SU-DHL-6 (cell line): ENCODE measurements at regions not wholly inside any gene's neighbourhood (a gene's known extent, or its start where the extent isn't known, plus 50 kb on each side); places are given as distances from the start of the nearest gene placed in this dataset.

Source experiments
- H2AFZ ChIP-seq: fragments of 200-600 bp; sonication (generic); 2 replicates; pipeline ENCODE4 v1.6.1; 2014; ENCODE audit warnings: low read depth, mild to moderate bottlenecking, moderate library complexity, mixed read lengths, antibody characterized with exemption, low read length; ENCODE audit not compliant: severe bottlenecking
- H3F3A ChIP-seq: fragments of 200-600 bp; shearing (Covaris generic); 2 replicates; pipeline ENCODE4 v1.6.0; 2016; ENCODE audit warnings: antibody characterized with exemption, mild to moderate bottlenecking; ENCODE audit not compliant: insufficient read depth
- H3K27ac ChIP-seq: fragments of 200-600 bp; sonication (generic); 2 replicates; pipeline ENCODE4 v1.5.1; 2016; ENCODE audit warnings: low read depth, mild to moderate bottlenecking, low read length, moderate library complexity, mixed read lengths
- H3K27me3 ChIP-seq: fragments of 200-600 bp; sonication (generic), shearing (Covaris generic); 2 replicates; pipeline ENCODE4 v1.6.0; 2014; ENCODE audit warnings: mild to moderate bottlenecking, low read length
- H3K36me3 ChIP-seq: fragments of 200-600 bp; sonication (generic); 2 replicates; pipeline ENCODE4 v1.6.1; 2014; ENCODE audit warnings: mild to moderate bottlenecking, low read length, mixed read lengths
- H3K4me2 ChIP-seq: fragments of 300-600, 200-600 bp; shearing (Covaris generic), sonication (generic); 2 replicates; pipeline ENCODE4 v1.6.0; 2014; ENCODE audit warnings: low read length, low read depth, mild to moderate bottlenecking; ENCODE audit not compliant: poor library complexity, severe bottlenecking
- H3K4me3 ChIP-seq: fragments of 200-600 bp; sonication (generic); 2 replicates; pipeline ENCODE4 v1.5.1; 2014; ENCODE audit warnings: antibody characterized with exemption, low read length, mild to moderate bottlenecking, mixed read lengths; ENCODE audit not compliant: insufficient read depth, poor library complexity, severe bottlenecking
- H3K79me2 ChIP-seq: fragments of 200-600 bp; sonication (generic); 2 replicates; pipeline ENCODE4 v1.6.1; 2014; ENCODE audit warnings: mild to moderate bottlenecking, low read length, moderate library complexity; ENCODE audit not compliant: insufficient read depth
- H3K9ac ChIP-seq: fragments of 200-600 bp; sonication (generic); 2 replicates; pipeline ENCODE4 v1.7.0; 2014; ENCODE audit warnings: mild to moderate bottlenecking, low read length
- H3K9me2 ChIP-seq: fragments of 200-600 bp; sonication (generic); replicated peaks from 2 replicates; pipeline ENCODE4 v1.6.1; 2014; ENCODE audit warnings: low read length; ENCODE audit not compliant: insufficient read depth
- H3K9me3 ChIP-seq: fragments of 200-600 bp; sonication (generic); 2 replicates; pipeline ENCODE4 v1.6.1; 2014; ENCODE audit warnings: low read length, mixed read lengths; ENCODE audit not compliant: insufficient read depth
- H4K20me1 ChIP-seq: fragments of 200-600 bp; sonication (generic); 2 replicates; pipeline ENCODE4 v1.6.1; 2014; ENCODE audit warnings: low read depth, mild to moderate bottlenecking, antibody characterized with exemption, low read length, moderate library complexity, mixed read lengths
- CTCF ChIP-seq: fragments of 200-600 bp; sonication (generic); IDR thresholded peaks from one replicate; pipeline ENCODE4 v1.5.1; 2017; ENCODE audit warnings: antibody characterized with exemption, mild to moderate bottlenecking, low read length, moderate library complexity; ENCODE audit not compliant: insufficient read depth, poor library complexity, severe bottlenecking
- EZH2phosphoT487 ChIP-seq: fragments of 200-600 bp; sonication (generic), shearing (Covaris generic); conservative IDR thresholded peaks from 2 replicates; pipeline ENCODE4 v1.6.1; 2018; ENCODE audit warnings: mild to moderate bottlenecking, antibody characterized with exemption, low read length, moderate library complexity, mixed read lengths

- no peak overlapping the region for H3K4me3 ChIP-seq
- H3K9ac ChIP-seq: no peak overlapping the region
- no peak overlapping the region for H3K27ac ChIP-seq
- no peaks in the 10 kb centered on the region for H3K79me2 ChIP-seq
- H3K9me3 ChIP-seq: no peaks in the 10 kb centered on the region
- no peaks in the 10 kb centered on the region for H3K27me3 ChIP-seq
- no peaks in the 10 kb centered on the region for H3F3A ChIP-seq
- no peak overlapping the region for H3K4me2 ChIP-seq
- H3K36me3 ChIP-seq: no peaks in the 10 kb centered on the region
- no peaks in the 10 kb centered on the region for H3K9me2 ChIP-seq
- no peaks in the 10 kb centered on the region for H4K20me1 ChIP-seq
- no peak overlapping the region for H2AFZ ChIP-seq
- no peak for TF ChIP-seq EZH2phosphoT487
Observed at GRCh38 chr6:117761610-117762009, 86.3 kb downstream of the NUS1 start.

GRCh38 chr6:117771403-117771802 lies 96.1 kb downstream of the NUS1 start:
- H3K27ac ChIP-seq: no peak overlapping the region
- H2AFZ ChIP-seq: no peak overlapping the region
- H4K20me1 ChIP-seq: no peaks in the 10 kb centered on the region; the same call in 1 of the 2 replicates
- no peaks in the 10 kb centered on the region for H3F3A ChIP-seq
- H3K4me3 ChIP-seq: no peak overlapping the region
- H3K79me2 ChIP-seq: no peaks in the 10 kb centered on the region
- no peak overlapping the region for H3K9ac ChIP-seq
- H3K4me2 ChIP-seq: no peak overlapping the region
- no peaks in the 10 kb centered on the region for H3K9me2 ChIP-seq
- TF ChIP-seq CTCF: no peak
- TF ChIP-seq EZH2phosphoT487: no peak
- no peaks in the 10 kb centered on the region for H3K9me3 ChIP-seq
- H3K27me3 ChIP-seq: no peaks in the 10 kb centered on the region
- H3K36me3 ChIP-seq: no peaks in the 10 kb centered on the region

GRCh38 chr6:117776441-117776840 lies 101.2 kb downstream of the NUS1 start:
- H3K4me2 ChIP-seq: no peak overlapping the region
- no peaks in the 10 kb centered on the region; the same call in 1 of the 2 replicates for H4K20me1 ChIP-seq
- no peak overlapping the region for H3K27ac ChIP-seq
- no peaks in the 10 kb centered on the region for H3K36me3 ChIP-seq
- TF ChIP-seq EZH2phosphoT487: no peak
- no peak for TF ChIP-seq CTCF
- H3K27me3 ChIP-seq: no peaks in the 10 kb centered on the region
- H3K9ac ChIP-seq: no peak overlapping the region
- H3F3A ChIP-seq: no peaks in the 10 kb centered on the region
- H3K4me3 ChIP-seq: no peak overlapping the region
- H2AFZ ChIP-seq: no peak overlapping the region
- no peaks in the 10 kb centered on the region for H3K79me2 ChIP-seq
- no peaks in the 10 kb centered on the region for H3K9me3 ChIP-seq
- no peaks in the 10 kb centered on the region for H3K9me2 ChIP-seq

- no peak for TF ChIP-seq EZH2phosphoT487
- TF ChIP-seq CTCF: no peak
- Histone ChIP-seq H3K27me3 (no peaks in the 10 kb centered on the region), H3K27ac (no peak overlapping the region), H2AFZ (no peak overlapping the region), H3K9me3 (no peaks in the 10 kb centered on the region), H3K79me2 (no peaks in the 10 kb centered on the region), H3K9me2 (no peaks in the 10 kb centered on the region), H3K4me3 (no peak overlapping the region), H3F3A (no peaks in the 10 kb centered on the region), H3K36me3 (no peaks in the 10 kb centered on the region), H3K4me2 (no peak overlapping the region), H3K9ac (no peak overlapping the region), H4K20me1 (no peaks in the 10 kb centered on the region)
Observed at GRCh38 chr6:117781550-117781949, 106.3 kb downstream of the NUS1 start.
